ENCODE measurements at regions not wholly inside any gene's neighbourhood (a gene's known extent, or its start where the extent isn't known, plus 50 kb on each side); places are given as distances from the start of the nearest gene placed in this dataset.
"Not testable (repeated sequence)": the region's sequence is repeated elsewhere in the genome, so short reads cannot be mapped to it uniquely, and the experiment has no call there.

- no peak overlapping the region for H3K27ac ChIP-seq
- TF ChIP-seq, protein P1, sequence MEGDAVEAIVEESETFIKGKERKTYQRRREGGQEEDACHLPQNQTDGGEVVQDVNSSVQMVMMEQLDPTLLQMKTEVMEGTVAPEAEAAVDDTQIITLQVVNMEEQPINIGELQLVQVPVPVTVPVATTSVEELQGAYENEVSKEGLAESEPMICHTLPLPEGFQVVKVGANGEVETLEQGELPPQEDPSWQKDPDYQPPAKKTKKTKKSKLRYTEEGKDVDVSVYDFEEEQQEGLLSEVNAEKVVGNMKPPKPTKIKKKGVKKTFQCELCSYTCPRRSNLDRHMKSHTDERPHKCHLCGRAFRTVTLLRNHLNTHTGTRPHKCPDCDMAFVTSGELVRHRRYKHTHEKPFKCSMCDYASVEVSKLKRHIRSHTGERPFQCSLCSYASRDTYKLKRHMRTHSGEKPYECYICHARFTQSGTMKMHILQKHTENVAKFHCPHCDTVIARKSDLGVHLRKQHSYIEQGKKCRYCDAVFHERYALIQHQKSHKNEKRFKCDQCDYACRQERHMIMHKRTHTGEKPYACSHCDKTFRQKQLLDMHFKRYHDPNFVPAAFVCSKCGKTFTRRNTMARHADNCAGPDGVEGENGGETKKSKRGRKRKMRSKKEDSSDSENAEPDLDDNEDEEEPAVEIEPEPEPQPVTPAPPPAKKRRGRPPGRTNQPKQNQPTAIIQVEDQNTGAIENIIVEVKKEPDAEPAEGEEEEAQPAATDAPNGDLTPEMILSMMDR (IDR thresholded peaks at IDR 0.05): peak; percentile 95
- no peak for TF ChIP-seq ZFX (IDR thresholded peaks at IDR 0.05; ENCODE audit: borderline replicate concordance)
These were observed 225.2 kb upstream of the PRSS58 start for GRCh38 chr7:142482891-142483658.

- TF ChIP-seq ZFX (IDR thresholded peaks at IDR 0.05; ENCODE audit: borderline replicate concordance): no peak
- TF ChIP-seq, protein P1 (IDR thresholded peaks at IDR 0.05): no peak
- H3K27ac ChIP-seq: no peak overlapping the region
These were observed 223.7 kb upstream of the PRSS58 start for GRCh38 chr7:142481548-142481947.

GRCh38 chr7:142478479-142479220, 220.8 kb upstream of the PRSS58 start:
- TF ChIP-seq, protein P1 (IDR thresholded peaks at IDR 0.05): peak; percentile 91
- TF ChIP-seq ZFX (IDR thresholded peaks at IDR 0.05; ENCODE audit: borderline replicate concordance): no peak
- no peak overlapping the region for H3K27ac ChIP-seq

DNA sequence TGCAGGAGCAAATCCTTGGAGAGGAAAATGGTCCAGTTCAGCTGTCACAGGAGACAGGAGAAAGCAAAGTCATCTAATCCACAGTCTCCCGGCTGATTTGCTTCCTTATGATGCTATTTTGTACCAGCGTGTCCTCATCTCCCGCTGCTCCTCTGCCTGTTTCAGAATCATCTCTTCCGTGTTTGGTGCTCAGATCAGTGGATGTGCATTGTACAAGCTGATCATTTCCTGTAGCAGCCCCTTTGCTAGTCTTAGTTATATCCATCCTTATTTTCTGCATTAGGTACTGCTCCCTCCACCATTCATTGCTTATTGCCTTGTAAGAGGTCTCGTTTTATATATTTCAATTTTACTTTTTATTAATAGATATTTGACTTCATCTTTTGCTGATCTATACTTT, 219.9 kb upstream of the PRSS58 start:
- not testable (repeated sequence) for H3K27ac ChIP-seq

DNA sequence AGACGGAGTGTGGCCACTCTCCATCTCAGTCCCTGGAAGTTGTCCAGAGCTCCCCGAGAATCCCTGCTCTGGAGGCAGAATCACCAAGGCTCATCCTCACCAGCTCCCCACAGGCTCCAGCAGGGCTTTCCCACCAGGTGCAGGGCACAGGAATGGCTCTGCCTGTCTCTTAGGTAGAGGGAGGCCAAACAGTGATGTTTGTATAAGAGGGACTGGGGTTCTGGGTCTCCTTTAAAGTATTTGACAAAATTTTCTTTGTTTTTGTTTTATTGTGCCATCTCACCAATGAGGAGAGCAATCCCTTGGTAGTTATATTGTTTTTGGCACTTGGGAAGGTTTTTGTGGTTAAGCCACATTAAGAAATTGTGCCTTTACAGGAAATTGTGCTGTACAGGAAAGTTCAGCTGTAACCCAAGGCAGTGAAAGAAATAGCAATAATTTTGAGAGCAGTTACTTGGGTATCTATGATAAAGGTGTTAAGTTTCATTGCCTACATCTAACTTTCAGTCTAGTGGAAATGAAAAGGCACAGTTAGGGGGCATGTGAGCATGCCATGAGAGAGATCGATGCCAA, 219.3 kb upstream of the PRSS58 start:
- no peak for TF ChIP-seq ZFX (IDR thresholded peaks at IDR 0.05; ENCODE audit: borderline replicate concordance)
- TF ChIP-seq, protein P1 (IDR thresholded peaks at IDR 0.05): no peak
- H3K27ac ChIP-seq: no peak overlapping the region

DNA sequence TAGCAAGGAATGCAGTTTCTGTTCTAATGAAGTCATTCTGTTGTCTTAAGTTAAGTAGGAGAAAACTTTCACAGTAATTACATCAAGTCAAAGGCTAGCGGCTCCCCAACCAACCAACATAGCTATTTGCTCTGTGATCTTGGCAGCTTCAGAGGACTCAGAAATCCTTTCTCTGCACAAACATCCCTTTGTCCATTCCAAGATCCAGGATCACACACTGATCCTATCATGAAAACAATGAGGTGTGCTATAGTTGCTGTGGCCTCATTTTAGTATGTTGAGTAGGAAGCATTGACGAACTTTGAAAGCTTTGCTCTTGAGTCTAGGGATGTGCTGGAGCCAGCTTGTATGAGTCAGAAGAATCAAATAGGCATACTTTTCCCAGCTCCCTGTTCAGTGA, 218.2 kb upstream of the PRSS58 start:
- no peak overlapping the region for H3K27ac ChIP-seq
- TF ChIP-seq ZFX (IDR thresholded peaks at IDR 0.05; ENCODE audit: borderline replicate concordance): no peak

DNA sequence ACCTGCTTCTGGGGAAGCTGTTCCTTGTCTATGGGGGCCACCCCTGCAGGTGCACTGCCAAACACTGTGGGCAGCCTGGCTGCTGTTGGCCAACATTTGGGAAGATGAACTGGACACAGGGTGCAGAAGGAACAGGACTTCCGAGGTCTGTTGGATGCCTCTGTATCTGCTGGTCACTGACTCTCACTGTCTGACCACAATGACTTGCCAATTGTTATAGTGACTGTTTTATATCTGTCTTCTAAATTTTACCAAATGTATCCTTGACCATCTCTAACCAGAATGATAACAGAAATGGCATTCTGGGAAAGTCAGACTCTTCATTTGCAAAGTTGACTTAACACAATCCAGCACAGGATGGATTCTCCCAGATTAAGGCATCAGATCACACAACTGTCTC, 214.0 kb upstream of the PRSS58 start:
- no peak for TF ChIP-seq ZFX (IDR thresholded peaks at IDR 0.05; ENCODE audit: borderline replicate concordance)
- TF ChIP-seq, protein P1 (IDR thresholded peaks at IDR 0.05): no peak
- H3K27ac ChIP-seq: no peak overlapping the region

- no peak for TF ChIP-seq ZFX (IDR thresholded peaks at IDR 0.05; ENCODE audit: borderline replicate concordance)
- TF ChIP-seq, protein P1 (IDR thresholded peaks at IDR 0.05): no peak
- H3K27ac ChIP-seq: no peak overlapping the region
These were observed 212.6 kb upstream of the PRSS58 start for GRCh38 chr7:142470544-142470830.

All from 22Rv1 (cell line).